ENCODE measurements at regions not wholly inside any gene's neighbourhood (a gene's known extent, or its start where the extent isn't known, plus 50 kb on each side); places are given as distances from the start of the nearest gene placed in this dataset.

DNA sequence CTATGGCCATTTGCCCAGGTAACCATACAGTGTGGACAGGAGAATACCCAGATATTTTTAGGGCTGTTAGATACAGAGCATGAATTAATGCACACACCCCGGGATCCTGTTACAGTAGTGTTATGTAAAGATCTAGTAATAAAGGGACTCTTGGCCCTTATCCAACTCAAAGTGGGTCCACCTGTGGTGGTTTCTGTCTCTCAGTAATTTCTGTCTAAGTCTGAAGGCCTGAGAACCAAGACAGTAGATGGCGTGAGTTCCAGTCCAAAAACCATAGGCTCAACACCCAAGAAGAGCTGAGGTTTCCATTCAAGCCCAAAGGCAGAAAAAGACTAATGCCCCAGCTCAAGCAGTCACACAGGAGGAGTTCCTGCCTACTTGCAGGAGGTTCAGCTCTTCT lies 277.7 kb downstream of the ZEB1 start:
- peaks cover 2% of the 10 kb centered on the region for H3K36me3 Mint-ChIP-seq
- H3K27me3 Mint-ChIP-seq, result peaks cover 37% of the 10 kb centered on the region
- H3K4me3 Mint-ChIP-seq, result no peak overlapping the region
- peaks cover 4% of the 10 kb centered on the region for H3K9me3 Mint-ChIP-seq (ENCODE audit: low read depth)
- CTCF ChIA-PET, result no interaction called here
- H3K27ac Mint-ChIP-seq, result no peak overlapping the region
- H3K4me1 Mint-ChIP-seq, result peaks cover 10% of the 10 kb centered on the region
- ATAC-seq (no peak), DNase-seq (no peak)

DNA sequence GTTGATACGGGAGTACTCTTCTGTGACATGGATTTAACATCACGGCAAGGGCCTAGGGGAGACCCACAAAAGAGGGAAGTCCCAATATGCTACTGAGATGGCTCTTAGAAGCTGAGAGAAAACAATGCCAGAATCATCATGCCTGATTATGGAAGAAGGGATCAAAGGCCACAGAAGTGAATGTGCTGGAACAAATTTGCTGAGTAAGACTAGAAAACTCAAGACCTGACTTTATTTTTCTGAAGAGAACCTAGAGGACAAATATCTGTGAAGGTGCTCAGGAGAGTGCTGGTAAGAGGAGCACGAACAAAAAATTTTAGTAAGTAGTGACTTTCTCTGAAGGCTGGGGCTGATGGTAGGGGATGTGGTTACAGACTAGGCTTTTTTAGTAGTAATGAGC lies 277.0 kb downstream of the ZEB1 start:
- Mint-ChIP-seq H3K27me3 (peaks cover 41% of the 10 kb centered on the region), H3K4me1 (peaks cover 10% of the 10 kb centered on the region), H3K4me3 (no peak overlapping the region), H3K27ac (no peak overlapping the region), H3K9me3 (ENCODE audit: low read depth) (peaks cover 8% of the 10 kb centered on the region), H3K36me3 (peaks cover 2% of the 10 kb centered on the region)
- no peak for DNase-seq
- CTCF ChIA-PET, result no interaction called here
- ATAC-seq, result no peak

DNA sequence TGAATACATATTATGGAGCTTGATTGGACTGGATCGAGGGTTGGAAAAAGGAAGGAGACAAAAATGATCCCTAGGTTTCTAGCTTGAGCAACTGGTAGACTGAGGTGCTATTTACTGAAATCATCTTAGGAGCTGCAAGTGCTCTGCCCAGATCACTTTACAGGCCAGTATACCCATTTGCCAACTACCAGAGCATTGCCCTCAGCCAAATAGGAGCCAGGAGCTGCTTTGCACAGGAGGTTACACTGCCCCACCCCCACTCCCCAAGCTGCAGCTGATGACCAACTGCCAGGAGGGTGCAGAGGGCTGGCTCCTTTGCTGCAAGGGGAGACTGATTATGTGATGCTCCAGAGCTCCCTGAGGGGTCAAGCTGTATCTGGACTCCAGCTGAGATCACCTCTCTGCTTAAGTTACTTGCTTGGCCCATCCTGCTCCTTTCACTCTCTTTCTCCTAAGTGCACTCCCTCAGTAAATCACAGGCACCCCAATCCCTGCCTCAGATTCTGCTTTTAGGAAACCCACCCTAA lies 275.4 kb downstream of the ZEB1 start:
- Mint-ChIP-seq H3K36me3 (peaks cover 2% of the 10 kb centered on the region), H3K27me3 (peaks cover 39% of the 10 kb centered on the region), H3K4me1 (peaks cover 3% of the 10 kb centered on the region), H3K27ac (no peak overlapping the region), H3K4me3 (no peak overlapping the region), H3K9me3 (ENCODE audit: low read depth) (peaks cover 8% of the 10 kb centered on the region)
- CTCF ChIA-PET, result no interaction called here
- ATAC-seq, result no peak
- DNase-seq, result no peak

DNA sequence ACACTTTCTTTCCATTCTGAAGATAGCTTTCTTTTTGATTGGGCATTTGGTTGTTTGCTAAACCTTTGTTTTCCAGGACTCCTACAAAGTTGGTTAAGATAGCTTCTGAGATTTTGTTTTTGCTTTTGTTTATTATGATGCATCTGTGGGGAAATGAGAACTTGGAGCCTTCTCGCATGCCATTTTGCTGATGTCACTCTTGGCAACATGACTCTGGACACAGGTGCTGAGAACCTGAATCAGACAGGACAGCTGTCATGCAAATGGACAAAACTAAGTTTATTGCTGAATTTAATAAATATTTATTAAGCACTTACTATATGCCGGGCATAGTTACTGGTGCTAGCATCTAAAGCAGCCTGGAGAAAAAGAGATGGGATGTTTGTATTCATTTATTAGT lies 274.1 kb downstream of the ZEB1 start:
- DNase-seq (no peak), ATAC-seq (no peak)
- CTCF ChIA-PET, result no interaction called here
- Mint-ChIP-seq H3K4me1 (peaks cover 3% of the 10 kb centered on the region), H3K4me3 (no peak overlapping the region), H3K36me3 (peaks cover 2% of the 10 kb centered on the region), H3K9me3 (ENCODE audit: low read depth) (peaks cover 8% of the 10 kb centered on the region), H3K27ac (no peak overlapping the region), H3K27me3 (peaks cover 37% of the 10 kb centered on the region)

DNA sequence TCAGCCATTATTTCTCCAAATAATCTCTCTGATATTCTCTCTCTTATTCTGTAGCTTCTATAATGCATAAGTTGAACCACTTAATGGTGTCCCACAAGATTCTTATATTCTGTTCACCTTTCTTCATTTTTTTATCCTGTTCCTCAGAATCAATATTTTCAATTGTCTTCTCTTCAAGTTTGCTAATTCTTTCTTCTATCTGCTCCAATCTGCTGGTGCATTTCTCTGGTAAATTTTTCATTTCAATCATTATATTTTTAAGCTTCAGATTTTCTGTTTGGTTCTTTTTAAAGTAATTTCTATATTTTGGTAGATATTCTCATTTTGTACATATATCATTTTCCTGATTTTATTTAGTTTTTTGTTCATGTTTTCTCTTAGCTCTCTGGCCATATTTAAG lies 272.6 kb downstream of the ZEB1 start:
- CTCF ChIA-PET, result no interaction called here
- H3K27ac Mint-ChIP-seq, result no peak overlapping the region
- no peak for DNase-seq
- no peak overlapping the region for H3K4me3 Mint-ChIP-seq
- H3K4me1 Mint-ChIP-seq, result peaks cover 10% of the 10 kb centered on the region
- peaks cover 2% of the 10 kb centered on the region for H3K36me3 Mint-ChIP-seq
- H3K9me3 Mint-ChIP-seq (ENCODE audit: low read depth), result peaks cover 10% of the 10 kb centered on the region
- ATAC-seq, result no peak
- peaks cover 49% of the 10 kb centered on the region for H3K27me3 Mint-ChIP-seq

DNA sequence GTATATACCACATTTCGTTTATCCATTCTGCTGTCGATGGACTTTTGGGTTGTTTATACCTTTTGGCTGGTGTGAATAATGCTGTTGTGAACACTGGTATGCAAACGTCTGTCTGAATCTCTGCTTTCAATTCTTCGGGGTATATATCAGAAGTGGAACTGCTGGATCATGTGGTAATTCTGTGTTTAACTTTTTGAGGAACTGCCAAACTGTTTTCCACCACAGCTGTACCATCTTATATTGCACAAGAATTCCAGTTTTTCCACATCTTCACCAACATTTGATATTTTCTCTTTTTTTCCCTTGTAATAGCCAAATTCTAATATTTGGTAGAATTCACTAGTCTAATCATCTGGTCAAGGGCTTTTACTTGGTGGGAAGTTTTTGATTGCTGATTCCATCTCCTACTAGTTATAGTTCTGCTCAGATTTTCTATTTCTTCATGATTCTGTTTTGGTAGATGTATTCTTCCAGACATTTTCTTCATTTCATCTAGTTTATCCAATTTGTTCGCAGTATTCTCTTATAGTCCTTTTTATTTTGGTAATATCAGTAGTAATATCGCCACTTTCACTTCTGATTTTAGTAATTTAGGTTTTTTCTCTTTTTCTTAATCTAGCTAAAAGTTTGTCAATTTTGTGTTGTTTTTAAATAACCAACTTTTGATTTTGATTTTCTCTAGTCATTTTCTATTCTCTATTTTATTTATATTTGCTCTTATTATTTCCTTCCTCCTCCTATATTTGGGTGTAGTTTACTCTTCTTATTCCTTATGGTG lies 271.2 kb downstream of the ZEB1 start:
- Mint-ChIP-seq H3K9me3 (ENCODE audit: low read depth) (peaks cover 10% of the 10 kb centered on the region), H3K36me3 (peaks cover 2% of the 10 kb centered on the region), H3K27me3 (peaks cover 55% of the 10 kb centered on the region), H3K4me1 (peaks cover 10% of the 10 kb centered on the region), H3K4me3 (no peak overlapping the region), H3K27ac (no peak overlapping the region)
- DNase-seq, result no peak
- CTCF ChIA-PET, result no interaction called here
- no peak for ATAC-seq

DNA sequence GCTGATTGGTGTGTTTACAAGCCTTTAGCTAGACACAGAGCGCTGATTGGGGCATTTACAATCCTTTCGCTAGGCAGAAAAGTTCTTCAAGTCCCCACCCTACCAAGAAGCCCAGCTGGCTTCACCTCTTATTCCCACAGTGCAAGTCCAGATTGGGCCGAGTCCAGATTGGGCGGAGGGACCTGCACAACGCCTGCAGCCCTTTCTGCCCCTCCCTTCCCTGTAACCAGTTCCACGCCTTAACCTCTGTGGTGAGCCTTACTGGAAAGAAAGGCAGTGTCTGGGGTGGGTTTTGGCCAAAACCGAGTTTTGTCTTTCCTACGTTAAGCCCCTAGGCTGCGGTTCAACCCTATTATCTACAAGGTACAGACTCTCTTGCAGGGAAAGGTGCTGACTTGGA lies 268.7 kb downstream of the ZEB1 start:
- Mint-ChIP-seq H3K36me3 (peaks cover 2% of the 10 kb centered on the region), H3K27ac (no peak overlapping the region), H3K4me3 (no peak overlapping the region), H3K27me3 (peaks cover 44% of the 10 kb centered on the region), H3K9me3 (ENCODE audit: low read depth) (peaks cover 10% of the 10 kb centered on the region), H3K4me1 (peaks cover 6% of the 10 kb centered on the region)
- DNase-seq, result no peak
- no peak for ATAC-seq
- CTCF ChIA-PET, result no interaction called here

DNA sequence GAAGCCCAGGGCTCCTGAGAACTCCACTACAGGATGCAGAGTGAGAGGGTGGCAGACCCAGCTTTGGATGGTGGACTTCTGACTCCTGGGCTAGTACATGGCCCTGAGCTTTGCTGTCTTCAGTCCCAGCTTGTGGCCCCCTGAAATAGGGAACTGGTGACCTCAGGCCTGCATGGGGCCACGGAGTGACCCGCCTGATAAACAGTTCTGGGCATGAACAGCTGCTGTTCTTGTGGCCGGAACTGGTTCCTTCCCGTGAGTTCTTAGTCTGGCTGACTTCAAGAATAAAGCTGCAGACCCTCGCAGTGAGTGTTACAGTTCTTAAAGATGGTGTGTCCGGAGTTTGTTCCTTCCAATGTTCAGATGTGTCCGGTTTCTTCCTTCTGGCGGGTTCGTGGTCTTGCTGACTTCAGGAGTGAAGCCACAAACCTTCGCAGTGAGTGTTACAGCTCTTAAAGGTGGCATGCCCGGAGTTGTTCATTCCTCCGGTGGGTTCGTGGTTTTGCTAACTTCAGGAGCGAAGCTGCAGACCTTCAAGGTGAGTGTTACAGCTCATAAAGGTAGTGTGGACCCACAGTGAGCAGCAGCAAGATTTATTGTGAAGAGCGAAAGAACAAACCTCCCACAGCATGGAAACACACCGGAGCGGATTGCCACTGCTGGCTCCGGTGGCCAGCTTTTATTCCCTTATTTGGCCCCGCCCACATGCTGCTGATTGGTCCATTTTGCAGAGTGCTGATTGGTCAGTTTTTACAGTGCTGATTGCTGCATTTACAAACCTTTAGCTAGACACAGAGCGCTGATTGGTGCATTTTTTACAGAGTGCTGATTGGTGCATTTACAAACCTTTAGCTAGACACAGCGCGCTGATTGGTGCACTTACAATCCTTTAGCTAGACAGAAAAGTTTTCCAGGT lies 268.0 kb downstream of the ZEB1 start:
- Mint-ChIP-seq H3K36me3 (no peaks in the 10 kb centered on the region), H3K4me1 (peaks cover 10% of the 10 kb centered on the region), H3K9me3 (ENCODE audit: low read depth) (peaks cover 8% of the 10 kb centered on the region), H3K4me3 (peak overlapping the region; percentile 31), H3K27ac (no peak overlapping the region), H3K27me3 (peaks cover 37% of the 10 kb centered on the region)
- ATAC-seq (no peak), DNase-seq (no peak)
- CTCF ChIA-PET, result no interaction called here

DNA sequence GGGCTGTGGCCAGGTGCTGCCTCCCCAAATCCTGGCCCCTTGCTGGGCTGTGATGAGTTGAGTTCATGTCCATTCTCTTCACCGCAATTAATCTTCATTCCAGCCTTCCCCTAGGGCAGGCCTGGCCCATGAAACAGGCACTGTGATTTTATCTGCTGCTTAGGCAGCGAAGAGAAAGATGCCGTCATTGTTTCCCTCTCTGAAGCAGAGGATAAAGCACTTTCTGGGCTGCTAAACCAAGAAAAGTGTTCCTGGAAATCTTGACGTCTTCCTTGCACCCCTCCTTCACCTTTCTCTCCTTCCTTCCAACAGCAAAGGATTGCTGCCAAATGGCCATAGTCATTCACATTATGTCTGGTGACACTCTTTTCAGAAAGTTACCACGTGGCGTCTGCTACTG lies 265.9 kb downstream of the ZEB1 start:
- DNase-seq, result no peak
- H3K27ac Mint-ChIP-seq, result no peak overlapping the region
- peaks cover 13% of the 10 kb centered on the region for H3K4me1 Mint-ChIP-seq
- H3K9me3 Mint-ChIP-seq (ENCODE audit: low read depth), result peaks cover 2% of the 10 kb centered on the region
- no peak for ATAC-seq
- H3K36me3 Mint-ChIP-seq, result no peaks in the 10 kb centered on the region
- no peak overlapping the region for H3K4me3 Mint-ChIP-seq
- H3K27me3 Mint-ChIP-seq, result peaks cover 20% of the 10 kb centered on the region
- CTCF ChIA-PET, result no interaction called here

DNA sequence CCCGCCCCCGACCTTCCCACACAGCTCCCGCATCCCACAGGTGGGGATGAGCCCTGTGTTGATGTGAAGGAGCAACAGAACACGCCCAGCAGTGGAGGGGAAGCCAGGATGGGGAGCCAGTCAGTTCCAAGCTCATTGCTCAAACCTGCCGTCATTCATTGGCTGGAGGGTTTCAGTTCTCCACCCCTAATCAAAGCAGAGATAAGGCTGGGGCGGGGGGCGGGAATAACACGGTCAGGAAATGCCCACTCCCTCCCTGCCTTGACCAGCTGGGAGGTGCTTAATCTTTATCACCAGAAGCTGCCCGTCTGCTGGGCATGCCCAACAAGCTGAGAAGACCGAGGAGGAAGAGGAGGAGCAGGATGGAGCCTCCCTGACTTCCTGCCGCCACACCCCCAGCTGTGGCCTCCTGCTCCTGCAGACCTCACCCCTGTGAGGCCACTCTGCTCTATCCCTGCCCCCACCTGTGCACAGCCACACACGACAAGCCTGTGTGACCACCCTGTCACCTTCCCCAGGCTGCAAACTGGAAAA lies 265.1 kb downstream of the ZEB1 start:
- DNase-seq (no peak), ATAC-seq (no peak)
- H3K4me3 Mint-ChIP-seq, result no peak overlapping the region
- H3K9me3 Mint-ChIP-seq (ENCODE audit: low read depth), result peaks cover 2% of the 10 kb centered on the region
- no peaks in the 10 kb centered on the region for H3K36me3 Mint-ChIP-seq
- CTCF ChIA-PET, result no interaction called here
- H3K4me1 Mint-ChIP-seq, result peaks cover 13% of the 10 kb centered on the region
- H3K27ac Mint-ChIP-seq, result no peak overlapping the region
- peaks cover 18% of the 10 kb centered on the region for H3K27me3 Mint-ChIP-seq

DNA sequence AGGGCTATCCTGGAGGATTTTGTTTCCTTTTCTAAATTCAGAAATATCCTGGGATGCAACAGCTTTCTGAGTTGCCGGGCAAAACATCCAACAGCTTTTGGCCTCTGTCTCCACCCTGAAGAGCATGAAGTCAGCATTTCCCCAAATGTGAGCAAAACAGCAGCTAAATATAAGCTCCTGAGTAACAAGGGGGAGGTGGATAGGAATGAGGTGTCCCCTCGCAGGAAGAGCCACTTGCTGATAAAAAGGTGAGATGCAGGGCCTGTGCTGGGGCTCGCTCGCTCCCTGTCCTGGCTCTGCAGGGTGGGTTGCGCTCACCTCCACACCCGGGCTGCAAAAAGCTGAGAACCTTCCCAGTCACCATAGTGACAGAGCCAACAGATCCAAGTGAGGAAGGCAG lies 264.3 kb downstream of the ZEB1 start:
- Mint-ChIP-seq H3K36me3 (no peaks in the 10 kb centered on the region), H3K4me1 (peaks cover 13% of the 10 kb centered on the region), H3K27me3 (peaks cover 18% of the 10 kb centered on the region), H3K4me3 (no peak overlapping the region), H3K9me3 (ENCODE audit: low read depth) (peaks cover 2% of the 10 kb centered on the region), H3K27ac (no peak overlapping the region)
- ATAC-seq, result no peak
- CTCF ChIA-PET, result no interaction called here
- DNase-seq, result no peak

DNA sequence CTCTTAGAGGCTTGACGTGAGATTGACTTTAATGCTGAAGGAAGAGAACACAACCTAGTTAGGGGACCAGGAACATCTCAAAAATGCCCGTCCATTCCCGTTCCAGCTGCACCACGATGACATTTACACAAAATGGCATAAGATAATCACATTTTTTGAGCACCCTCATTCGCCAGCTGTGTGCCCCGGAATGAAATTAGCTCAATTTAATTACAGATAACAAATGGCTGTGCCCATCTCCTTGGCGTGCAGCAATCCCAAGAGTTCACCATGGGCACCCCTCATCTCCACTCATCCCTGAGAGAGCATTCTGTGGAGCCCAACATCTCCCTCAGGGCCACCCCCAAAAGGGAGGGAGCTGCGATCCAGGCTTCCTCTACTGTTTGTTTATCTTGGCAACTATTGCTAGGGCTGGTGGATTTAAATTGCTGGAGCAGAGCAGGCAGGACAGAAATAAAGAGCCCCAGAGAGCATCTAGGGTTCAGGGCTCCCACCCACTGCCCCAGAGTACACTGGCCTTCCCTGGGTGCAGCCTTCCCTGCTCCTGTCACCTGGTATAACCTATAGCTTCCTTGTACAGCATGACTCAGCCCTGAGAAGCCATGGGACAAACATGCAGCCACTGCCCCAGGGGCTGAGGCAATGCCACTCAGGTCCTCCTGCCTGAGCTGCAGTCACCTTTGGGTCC lies 263.5 kb downstream of the ZEB1 start:
- no peaks in the 10 kb centered on the region for H3K9me3 Mint-ChIP-seq (ENCODE audit: low read depth)
- DNase-seq, result no peak

DNA sequence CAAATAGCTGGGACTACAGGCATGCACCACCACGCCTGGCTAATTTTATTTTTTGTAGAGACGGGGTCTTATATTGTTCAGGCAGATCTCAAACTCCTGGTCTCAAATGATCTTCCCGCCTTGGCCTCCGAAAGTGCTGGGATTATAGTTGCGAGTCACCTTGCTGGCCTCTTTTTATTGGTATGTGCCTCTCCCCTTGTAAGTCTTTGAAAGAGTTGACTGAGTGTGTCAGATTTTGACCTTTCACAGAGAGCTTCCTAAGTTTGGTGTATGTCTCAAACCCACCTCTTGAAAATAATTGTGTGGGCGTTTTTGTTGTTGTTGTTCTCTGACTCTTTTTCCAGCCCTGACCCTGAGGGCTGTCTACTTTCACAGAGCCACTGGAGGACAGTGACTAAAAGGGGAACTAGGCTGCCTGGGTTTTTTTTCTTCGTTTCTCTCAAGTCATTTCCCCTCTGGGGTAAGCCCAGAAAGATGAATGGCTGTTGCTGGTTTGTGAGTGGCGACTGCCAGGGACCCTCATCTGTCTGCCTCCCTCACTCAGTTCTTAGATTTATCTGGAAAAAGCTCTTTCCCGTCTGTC lies 262.8 kb downstream of the ZEB1 start:
- H3K4me1 Mint-ChIP-seq, result peaks cover 8% of the 10 kb centered on the region
- ATAC-seq (no peak), DNase-seq (no peak)
- no peaks in the 10 kb centered on the region for H3K36me3 Mint-ChIP-seq
- no peak overlapping the region for H3K4me3 Mint-ChIP-seq
- H3K27ac Mint-ChIP-seq, result no peak overlapping the region
- H3K9me3 Mint-ChIP-seq (ENCODE audit: low read depth), result no peaks in the 10 kb centered on the region
- CTCF ChIA-PET, result no interaction called here
- peaks cover 7% of the 10 kb centered on the region for H3K27me3 Mint-ChIP-seq

More for the DNA sequence above, 263.5 kb downstream of the ZEB1 start:
- Mint-ChIP-seq H3K36me3 (no peaks in the 10 kb centered on the region), H3K27me3 (peaks cover 14% of the 10 kb centered on the region), H3K27ac (no peak overlapping the region), H3K4me3 (no peak overlapping the region), H3K4me1 (peaks cover 13% of the 10 kb centered on the region)
- CTCF ChIA-PET, result no interaction called here
- no peak for ATAC-seq

Measured in activated CD8-positive, alpha-beta memory T cell treated with anti-CD3 and anti-CD28 coated beads, Interleukin-2, amount 10 ng/mL, durations not matched to agents 7 days and 5 days (primary cell).